Cardiac muscle cell (in vitro differentiated cells and primary cell): ENCODE measurements at regions not wholly inside any gene's neighbourhood (a gene's known extent, or its start where the extent isn't known, plus 50 kb on each side); places are given as distances from the start of the nearest gene placed in this dataset.

Source experiments
- DNase-seq, 2 donors: peaks; one replicate each; pipeline versions ENCODE4 v3.0.0 to v3.0.0-alpha.2; 2010 to 2017; ENCODE audit warnings: low read depth in 1 of 2, low spot score in 1 of 2
- H3K27ac ChIP-seq: fragments of 200-600 bp; sonication (generic); 2 replicates; pipeline ENCODE4 v1.5.1; 2016
- H3K27me3 ChIP-seq: fragments of 200-600 bp; sonication (generic); 2 replicates; pipeline ENCODE4 v1.6.0; 2016; ENCODE audit warnings: control low read depth
- H3K36me3 ChIP-seq: fragments of 200-600 bp; sonication (generic); 2 replicates; pipeline ENCODE4 v1.5.1; 2016; ENCODE audit warnings: control low read depth
- H3K4me1 ChIP-seq: fragments of 200-600 bp; sonication (generic); 2 replicates; pipeline ENCODE4 v1.8.1; 2017; ENCODE audit warnings: low read depth, mild to moderate bottlenecking, mixed run types
- H3K4me3 ChIP-seq: fragments of 200-600 bp; sonication (generic); 2 replicates; pipeline ENCODE4 v1.5.1; 2016; ENCODE audit warnings: mild to moderate bottlenecking
- H3K9me3 ChIP-seq: fragments of 200-600 bp; sonication (generic); 2 replicates; pipeline ENCODE4 v1.5.1; 2017; ENCODE audit warnings: low read depth, mild to moderate bottlenecking, control low read depth
- TF ChIP-seq, protein P1 (sequence below): IDR thresholded peaks from 2 replicates; pipeline ENCODE4 v1.5.1; 2012; ENCODE audit warnings: low read depth, mild to moderate bottlenecking, low read length

DNA sequence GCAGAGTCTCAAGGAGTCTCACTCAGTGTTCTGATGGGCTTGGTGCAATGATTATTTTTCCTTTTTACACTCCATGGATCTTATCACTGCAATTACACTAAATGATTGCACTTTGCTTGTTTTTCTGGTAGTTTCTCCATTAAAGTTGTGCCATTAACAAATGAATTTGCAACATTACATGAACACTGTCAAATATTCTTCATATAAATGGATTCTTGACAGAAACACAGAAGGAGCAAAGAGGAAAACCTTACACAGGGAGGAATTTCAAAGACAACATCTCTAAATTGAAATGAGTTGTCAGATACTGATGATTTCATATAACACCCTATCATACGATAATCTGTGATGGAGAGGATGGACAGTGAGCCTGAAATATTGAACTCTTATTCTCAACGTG is 65.4 kb upstream of the CHST9 start:
- TF ChIP-seq, protein P1, sequence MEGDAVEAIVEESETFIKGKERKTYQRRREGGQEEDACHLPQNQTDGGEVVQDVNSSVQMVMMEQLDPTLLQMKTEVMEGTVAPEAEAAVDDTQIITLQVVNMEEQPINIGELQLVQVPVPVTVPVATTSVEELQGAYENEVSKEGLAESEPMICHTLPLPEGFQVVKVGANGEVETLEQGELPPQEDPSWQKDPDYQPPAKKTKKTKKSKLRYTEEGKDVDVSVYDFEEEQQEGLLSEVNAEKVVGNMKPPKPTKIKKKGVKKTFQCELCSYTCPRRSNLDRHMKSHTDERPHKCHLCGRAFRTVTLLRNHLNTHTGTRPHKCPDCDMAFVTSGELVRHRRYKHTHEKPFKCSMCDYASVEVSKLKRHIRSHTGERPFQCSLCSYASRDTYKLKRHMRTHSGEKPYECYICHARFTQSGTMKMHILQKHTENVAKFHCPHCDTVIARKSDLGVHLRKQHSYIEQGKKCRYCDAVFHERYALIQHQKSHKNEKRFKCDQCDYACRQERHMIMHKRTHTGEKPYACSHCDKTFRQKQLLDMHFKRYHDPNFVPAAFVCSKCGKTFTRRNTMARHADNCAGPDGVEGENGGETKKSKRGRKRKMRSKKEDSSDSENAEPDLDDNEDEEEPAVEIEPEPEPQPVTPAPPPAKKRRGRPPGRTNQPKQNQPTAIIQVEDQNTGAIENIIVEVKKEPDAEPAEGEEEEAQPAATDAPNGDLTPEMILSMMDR = no peak
- Histone ChIP-seq H3K27me3 (no peaks in the 10 kb centered on the region), H3K9me3 (no peaks in the 10 kb centered on the region), H3K4me1 (no peaks in the 10 kb centered on the region), H3K4me3 (no peak overlapping the region), H3K36me3 (no peaks in the 10 kb centered on the region), H3K27ac (no peak overlapping the region)
- no peak for DNase-seq

- no peaks in the 10 kb centered on the region for H3K4me1 ChIP-seq
- H3K4me3 ChIP-seq = no peak overlapping the region
- H3K27ac ChIP-seq = no peak overlapping the region
- no peaks in the 10 kb centered on the region for H3K36me3 ChIP-seq
- no peaks in the 10 kb centered on the region for H3K27me3 ChIP-seq
- no peaks in the 10 kb centered on the region for H3K9me3 ChIP-seq
- TF ChIP-seq, protein P1 = no peak
- no peak for DNase-seq
Measured at GRCh38 chr18:27249933-27250332, 64.8 kb upstream of the CHST9 start.

GRCh38 chr18:27244259-27244658 is 59.2 kb upstream of the CHST9 start:
- no peak overlapping the region for H3K4me3 ChIP-seq
- H3K27ac ChIP-seq = no peak overlapping the region

DNA sequence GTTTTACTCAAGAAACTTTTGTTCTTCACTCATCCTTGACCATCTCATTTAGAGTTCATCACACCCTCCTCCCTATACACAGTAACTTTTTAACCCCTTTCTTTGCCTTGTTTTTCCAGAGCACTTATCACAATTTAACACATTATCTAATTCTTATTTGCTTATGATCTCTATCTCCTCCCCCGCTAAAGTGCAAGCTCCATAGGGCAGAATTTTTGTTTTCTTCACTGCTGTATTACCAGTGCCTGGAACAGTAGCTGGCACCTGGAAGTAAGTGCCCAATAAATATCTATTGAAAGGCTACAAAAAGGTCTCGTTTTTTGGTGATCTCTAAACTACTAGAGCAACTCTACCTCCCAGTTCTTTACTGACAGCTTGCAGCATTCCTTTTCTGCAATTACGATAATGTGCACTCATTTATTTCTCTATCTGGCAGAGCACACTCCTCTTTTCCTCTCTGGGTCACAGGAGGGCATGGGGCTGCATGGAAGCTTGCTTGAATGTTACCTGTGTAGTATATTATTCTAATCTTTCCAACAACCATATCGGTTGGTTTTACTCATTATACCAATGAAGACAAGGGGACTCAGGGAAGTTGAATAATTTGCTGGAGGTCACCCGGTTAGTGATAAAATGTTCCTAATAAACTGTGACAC is 57.4 kb upstream of the CHST9 start:
- Histone ChIP-seq H3K4me3 (no peak overlapping the region), H3K36me3 (no peaks in the 10 kb centered on the region), H3K4me1 (no peaks in the 10 kb centered on the region), H3K9me3 (no peaks in the 10 kb centered on the region), H3K27ac (no peak overlapping the region), H3K27me3 (no peaks in the 10 kb centered on the region)
- DNase-seq = no peak
- TF ChIP-seq, protein P1 = no peak

More at GRCh38 chr18:27244259-27244658, 59.2 kb upstream of the CHST9 start:
- H3K9me3 ChIP-seq = no peaks in the 10 kb centered on the region
- no peaks in the 10 kb centered on the region for H3K4me1 ChIP-seq
- TF ChIP-seq, protein P1 = no peak
- DNase-seq = no peak
- H3K36me3 ChIP-seq = no peaks in the 10 kb centered on the region
- no peaks in the 10 kb centered on the region for H3K27me3 ChIP-seq

- Histone ChIP-seq H3K27me3 (no peaks in the 10 kb centered on the region), H3K4me3 (no peak overlapping the region), H3K9me3 (no peaks in the 10 kb centered on the region), H3K27ac (no peak overlapping the region), H3K36me3 (no peaks in the 10 kb centered on the region), H3K4me1 (no peaks in the 10 kb centered on the region)
- DNase-seq = no peak
- TF ChIP-seq, protein P1 = no peak
Measured at GRCh38 chr18:27240383-27240782, 55.3 kb upstream of the CHST9 start.
